Testis (tissue), 2 donors: ENCODE measurements at regions not wholly inside any gene's neighbourhood (a gene's known extent, or its start where the extent isn't known, plus 50 kb on each side); places are given as distances from the start of the nearest gene placed in this dataset.

Source experiments
- CTCF ChIP-seq, 3 experiments: fragments of 450-650 bp in 2 of 3; fragments of 200-600 bp in 1 of 3; sonication (generic) in 1 of 3; IDR thresholded peaks; one replicate each; pipeline ENCODE4 v1.5.1; 2016 to 2019; ENCODE audit warnings: antibody characterized with exemption in 3 of 3, mild to moderate bottlenecking in 2 of 3, moderate library complexity in 1 of 3
- POLR2A ChIP-seq: fragments of 450-650 bp; IDR thresholded peaks from one replicate; pipeline ENCODE4 v1.6.1; 2017; ENCODE audit warnings: antibody characterized with exemption, mild to moderate bottlenecking, moderate library complexity

GRCh38 chr2:105537466-105537865 lies 138.6 kb upstream of the FHL2 start:
- no peak for TF ChIP-seq CTCF (IDR thresholded peaks at IDR 0.05)
- TF ChIP-seq POLR2A: no peak
